ENCODE measurements at regions not wholly inside any gene's neighbourhood (a gene's known extent, or its start where the extent isn't known, plus 50 kb on each side); places are given as distances from the start of the nearest gene placed in this dataset.

DNA sequence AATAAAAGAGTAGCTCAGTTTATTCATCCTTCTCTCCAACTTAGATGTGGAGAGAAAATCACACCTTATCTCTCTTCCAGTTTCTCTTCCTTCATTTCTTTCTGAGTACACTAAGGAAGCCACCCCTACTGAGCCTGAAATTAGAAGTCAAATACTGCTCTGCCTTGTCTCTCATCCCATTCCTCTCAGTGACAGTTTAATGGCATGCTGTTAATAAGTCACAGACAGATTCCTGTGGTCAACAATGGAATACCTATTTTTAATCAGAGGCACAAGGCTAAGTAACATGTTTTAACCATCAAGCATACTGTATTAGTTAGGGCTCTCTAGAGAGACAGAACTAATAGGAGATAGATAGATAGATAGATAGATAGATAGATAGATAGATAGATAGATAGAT lies 253.2 kb downstream of the HTR7 start:
- no peak for DNase-seq (ENCODE audit: low spot score)
- POLR2A ChIA-PET: no interaction called here
- intact Hi-C loops (cut with micrococcal nuclease; ENCODE audit: unreplicated experiment): no loop called here
- in situ Hi-C loops (cut with HindIII; ENCODE audit: extremely low pct_ligation_motif_present, low pct_unique_long_range_greater_than_20kb): no loop called here
- Histone ChIP-seq H2AFZ (ENCODE audit: low read length) (no peak overlapping the region), H3K4me2 (ENCODE audit: low read depth, low read length) (no peak overlapping the region), H3K4me3 (replicated peaks in 1 of 3; ENCODE audit: insufficient read depth in 1 of 3, low read depth in 2 of 3, low read length in 3 of 3) (no peak overlapping the region), H3K9me3 (ENCODE audit: low read length) (no peaks in the 10 kb centered on the region), H3K4me1 (ENCODE audit: insufficient read depth, low read length) (no peaks in the 10 kb centered on the region), H3K36me3 (replicated peaks in 1 of 2; ENCODE audit: control insufficient read depth in 1 of 2, insufficient read depth in 2 of 2, low read length in 2 of 2) (no peaks in the 10 kb centered on the region), H3K27me3 (ENCODE audit: control insufficient read depth in 1 of 2, insufficient read depth in 2 of 2, low read length in 2 of 2) (no peaks in the 10 kb centered on the region), H3K9ac (ENCODE audit: insufficient read depth, low read depth, low read length) (no peak overlapping the region), H3K79me2 (ENCODE audit: insufficient read depth, low read length) (no peaks in the 10 kb centered on the region), H4K20me1 (ENCODE audit: insufficient read depth, low read length) (no peaks in the 10 kb centered on the region), H3K27ac (ENCODE audit: extremely low read length, insufficient read depth, low read length) (no peak overlapping the region)
- FAIRE-seq: no peak
- TF ChIP-seq KLF6 (CRISPR knock-in tag; IDR thresholded peaks at IDR 0.05) (no peak), ZNF33A (CRISPR knock-in tag; IDR thresholded peaks at IDR 0.05; ENCODE audit: borderline replicate concordance) (no peak), ZNF619 (CRISPR knock-in tag; IDR thresholded peaks at IDR 0.05) (no peak), NCOA1 (CRISPR knock-in tag; IDR thresholded peaks at IDR 0.05) (no peak), HMGXB3 (CRISPR knock-in tag; IDR thresholded peaks at IDR 0.05; ENCODE audit: borderline replicate concordance) (no peak), ZNF441 (CRISPR knock-in tag; IDR thresholded peaks at IDR 0.05; ENCODE audit: borderline replicate concordance) (no peak), CSRNP1 (CRISPR knock-in tag; IDR thresholded peaks at IDR 0.05) (no peak), ZNF224 (CRISPR knock-in tag; IDR thresholded peaks at IDR 0.05) (no peak), ZNF253 (CRISPR knock-in tag; IDR thresholded peaks at IDR 0.05; ENCODE audit: borderline replicate concordance) (no peak), ZC3H13 (CRISPR knock-in tag; IDR thresholded peaks at IDR 0.05) (no peak), FOXC1 (CRISPR knock-in tag; IDR thresholded peaks at IDR 0.05; ENCODE audit: borderline replicate concordance) (no peak), ZFP37 (CRISPR knock-in tag; IDR thresholded peaks at IDR 0.05; ENCODE audit: borderline replicate concordance) (no peak), KLF9 (CRISPR knock-in tag; IDR thresholded peaks at IDR 0.05; ENCODE audit: low read depth) (no peak)
- TF ChIP-seq, protein P1, sequence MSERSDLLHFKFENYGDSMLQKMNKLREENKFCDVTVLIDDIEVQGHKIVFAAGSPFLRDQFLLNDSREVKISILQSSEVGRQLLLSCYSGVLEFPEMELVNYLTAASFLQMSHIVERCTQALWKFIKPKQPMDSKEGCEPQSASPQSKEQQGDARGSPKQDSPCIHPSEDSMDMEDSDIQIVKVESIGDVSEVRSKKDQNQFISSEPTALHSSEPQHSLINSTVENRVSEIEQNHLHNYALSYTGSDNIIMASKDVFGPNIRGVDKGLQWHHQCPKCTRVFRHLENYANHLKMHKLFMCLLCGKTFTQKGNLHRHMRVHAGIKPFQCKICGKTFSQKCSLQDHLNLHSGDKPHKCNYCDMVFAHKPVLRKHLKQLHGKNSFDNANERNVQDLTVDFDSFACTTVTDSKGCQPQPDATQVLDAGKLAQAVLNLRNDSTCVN (CRISPR knock-in tag; IDR thresholded peaks at IDR 0.05; ENCODE audit: borderline replicate concordance): no peak
- TF ChIP-seq, protein P2, sequence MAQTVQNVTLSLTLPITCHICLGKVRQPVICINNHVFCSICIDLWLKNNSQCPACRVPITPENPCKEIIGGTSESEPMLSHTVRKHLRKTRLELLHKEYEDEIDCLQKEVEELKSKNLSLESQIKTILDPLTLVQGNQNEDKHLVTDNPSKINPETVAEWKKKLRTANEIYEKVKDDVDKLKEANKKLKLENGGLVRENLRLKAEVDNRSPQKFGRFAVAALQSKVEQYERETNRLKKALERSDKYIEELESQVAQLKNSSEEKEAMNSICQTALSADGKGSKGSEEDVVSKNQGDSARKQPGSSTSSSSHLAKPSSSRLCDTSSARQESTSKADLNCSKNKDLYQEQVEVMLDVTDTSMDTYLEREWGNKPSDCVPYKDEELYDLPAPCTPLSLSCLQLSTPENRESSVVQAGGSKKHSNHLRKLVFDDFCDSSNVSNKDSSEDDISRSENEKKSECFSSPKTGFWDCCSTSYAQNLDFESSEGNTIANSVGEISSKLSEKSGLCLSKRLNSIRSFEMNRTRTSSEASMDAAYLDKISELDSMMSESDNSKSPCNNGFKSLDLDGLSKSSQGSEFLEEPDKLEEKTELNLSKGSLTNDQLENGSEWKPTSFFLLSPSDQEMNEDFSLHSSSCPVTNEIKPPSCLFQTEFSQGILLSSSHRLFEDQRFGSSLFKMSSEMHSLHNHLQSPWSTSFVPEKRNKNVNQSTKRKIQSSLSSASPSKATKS (CRISPR knock-in tag; IDR thresholded peaks at IDR 0.05): no peak
- CTCF ChIA-PET (ENCODE audit: low intra/inter-chr PET ratio, low total read pairs): no interaction called here
- no TSS peak for BruUV-seq (replicated peaks)
- no peak for ATAC-seq

Measured in HepG2 (cell line).